GM13977 (cell line): ENCODE measurements at regions not wholly inside any gene's neighbourhood (a gene's known extent, or its start where the extent isn't known, plus 50 kb on each side); places are given as distances from the start of the nearest gene placed in this dataset.

Source experiments
- DNase-seq: peaks from one replicate; pipeline ENCODE4 v3.0.0; 2012; ENCODE audit warnings: low spot score
- CTCF ChIP-seq: IDR thresholded peaks from 2 replicates; pipeline ENCODE4 v1.5.1; 2012; ENCODE audit warnings: mild to moderate bottlenecking, control low read depth; ENCODE audit not compliant: insufficient read depth; ENCODE audit errors: extremely low read depth, missing control alignments
- in situ Hi-C: fragments of 300-500 bp; cut with MboI; formaldehyde crosslinking; loops from one replicate; pipeline ENCODE4 v1.12.0; 2022; ENCODE audit warnings: low sequenced_read_pairs, low pct_unique_long_range_greater_than_20kb, mixed read lengths, inconsistent platforms; ENCODE audit not compliant: unreplicated experiment

GRCh38 chr12:23066095-23066494, 441.1 kb downstream of the ETNK1 start:
- in situ Hi-C loops = no loop called here
- no peak for DNase-seq
- no peak for TF ChIP-seq CTCF

DNA sequence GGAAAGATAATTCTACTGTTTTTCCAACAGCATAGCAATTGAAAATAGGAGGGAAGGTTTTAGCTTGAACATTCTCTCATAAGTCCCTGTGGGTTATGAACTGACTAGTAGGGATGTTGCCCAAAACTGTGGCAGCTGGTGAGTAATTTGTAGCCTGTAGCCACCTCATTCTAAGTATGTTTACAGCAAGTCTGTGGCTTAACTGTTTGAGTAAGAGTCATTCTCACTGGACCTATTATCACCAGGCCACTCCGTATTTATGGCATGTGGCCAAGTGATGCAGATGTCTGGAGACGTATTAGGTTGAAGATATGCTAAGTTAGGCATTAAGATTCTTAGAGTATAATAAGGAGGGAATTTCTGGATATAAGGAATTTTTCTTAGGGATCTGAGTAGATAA, 458.3 kb downstream of the ETNK1 start:
- DNase-seq = no peak
- in situ Hi-C loops = no loop called here
- TF ChIP-seq CTCF = no peak

DNA sequence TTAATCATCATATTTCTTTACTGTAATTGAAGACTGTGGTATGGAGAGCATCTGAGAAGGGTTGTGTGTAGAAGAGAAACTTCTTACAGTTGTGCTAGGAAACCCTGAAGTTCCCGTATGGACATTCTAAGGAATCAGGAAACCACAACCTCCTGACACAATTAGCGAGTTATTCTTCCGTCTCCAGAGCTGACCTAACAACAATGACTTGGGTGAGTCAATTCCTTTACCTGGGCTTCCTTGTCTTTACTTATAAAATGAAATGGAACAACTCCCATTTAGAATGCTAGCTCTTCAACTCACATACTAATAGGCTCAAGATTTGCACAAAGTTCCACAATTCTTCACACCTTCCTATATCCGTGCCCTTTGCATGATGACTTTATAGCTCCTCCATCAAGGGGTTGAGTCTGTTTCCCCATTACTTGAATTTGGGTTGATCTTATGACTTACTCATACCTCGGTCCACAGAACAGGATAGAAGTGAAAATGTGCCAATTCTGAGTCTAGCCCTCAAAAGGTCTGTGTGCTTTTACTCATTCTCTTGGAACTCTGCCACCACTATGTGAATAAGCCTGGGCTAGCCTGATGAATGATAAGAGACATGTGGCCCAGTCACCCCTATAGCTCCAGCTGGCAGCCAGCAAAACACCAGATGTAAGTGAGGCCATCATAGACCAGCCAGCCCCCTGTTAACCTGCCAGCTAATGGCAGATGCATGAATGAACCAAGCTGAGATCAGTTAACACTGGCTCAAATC, 459.4 kb downstream of the ETNK1 start:
- no peak for DNase-seq
- no peak for TF ChIP-seq CTCF
- in situ Hi-C loops = no loop called here

GRCh38 chr12:23088594-23088993, 463.6 kb downstream of the ETNK1 start:
- no peak for TF ChIP-seq CTCF
- DNase-seq = no peak
- in situ Hi-C loops = no loop called here

- no peak for TF ChIP-seq CTCF
- no peak for DNase-seq
- in situ Hi-C loops = no loop called here
Measured at GRCh38 chr12:23093488-23093887, 468.5 kb downstream of the ETNK1 start.

DNA sequence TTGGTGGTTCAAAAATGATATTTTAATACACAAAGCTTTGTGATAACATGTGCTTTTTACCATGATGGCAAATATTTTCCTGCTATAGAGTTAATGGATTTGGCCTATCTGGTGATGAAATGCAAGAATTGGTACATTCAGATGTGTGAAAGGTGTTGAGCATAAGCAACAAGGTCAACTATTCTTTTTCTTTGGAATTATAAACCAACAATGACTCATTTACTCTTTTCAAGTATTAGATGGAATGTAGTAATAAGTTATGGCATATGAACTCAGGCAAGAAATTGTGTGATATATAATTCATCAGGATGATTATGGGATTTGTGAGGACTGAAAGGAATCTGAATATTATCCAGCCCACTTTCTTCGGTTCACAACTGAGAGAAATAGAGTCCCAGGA, 471.4 kb downstream of the ETNK1 start:
- no peak for DNase-seq
- in situ Hi-C loops = no loop called here
- TF ChIP-seq CTCF = no peak
